HepG2 (cell line): ENCODE measurements at regions not wholly inside any gene's neighbourhood (a gene's known extent, or its start where the extent isn't known, plus 50 kb on each side); places are given as distances from the start of the nearest gene placed in this dataset.

Source experiments
- ATF7 ChIP-seq, 2 experiments: fragments of 450-650 bp in 1 of 2; sonication (generic) in 1 of 2; formaldehyde crosslinking in 1 of 2; IDR thresholded peaks; 2 replicates each; pipeline versions ENCODE4 v1.4.0 to v1.6.1; 2016 to 2020; ENCODE audit warnings: antibody characterized with exemption in 1 of 2, mild to moderate bottlenecking in 1 of 2, missing genetic modification reagents in 1 of 2
- BATF2 ChIP-seq: sonication (generic); formaldehyde crosslinking; IDR thresholded peaks from 2 replicates; pipeline ENCODE4 v1.8.0; 2022; ENCODE audit warnings: mild to moderate bottlenecking, missing genetic modification reagents, moderate library complexity
- CHCHD3 ChIP-seq: sonication (generic); formaldehyde crosslinking; IDR thresholded peaks from 2 replicates; pipeline ENCODE4 v1.8.0; 2022; ENCODE audit warnings: mild to moderate bottlenecking, missing genetic modification reagents, moderate library complexity
- DMTF1 ChIP-seq: sonication (generic); formaldehyde crosslinking; IDR thresholded peaks from 2 replicates; pipeline ENCODE4 v1.4.0; 2020; ENCODE audit warnings: mild to moderate bottlenecking, missing genetic modification reagents
- E2F1 ChIP-seq: sonication (generic); formaldehyde crosslinking; IDR thresholded peaks from 2 replicates; pipeline ENCODE4 v1.5.0; 2020; ENCODE audit warnings: missing genetic modification reagents
- FOXA1 ChIP-seq, 2 experiments: fragments of 450-650 bp in 1 of 2; sonication (generic) in 1 of 2; formaldehyde crosslinking in 1 of 2; IDR thresholded peaks; 2 replicates each; pipeline versions ENCODE4 v1.4.0 to v1.6.1; 2016 to 2020; ENCODE audit warnings: missing genetic modification reagents in 1 of 2
- HBP1 ChIP-seq: IDR thresholded peaks from 2 replicates; pipeline ENCODE4 v1.6.1; 2016; ENCODE audit warnings: low read depth, control low read depth
- JUND ChIP-seq: sonication (generic); formaldehyde crosslinking; IDR thresholded peaks from 2 replicates; pipeline ENCODE4 v1.8.0; 2022; ENCODE audit warnings: mild to moderate bottlenecking, missing genetic modification reagents
- KDM1A ChIP-seq: IDR thresholded peaks from 2 replicates; pipeline ENCODE4 v1.6.1; 2016; ENCODE audit warnings: missing compliant biosample characterization
- KDM6A ChIP-seq: IDR thresholded peaks from 2 replicates; pipeline ENCODE4 v1.6.1; 2016; ENCODE audit warnings: low read depth
- MAF1 ChIP-seq: sonication (generic); formaldehyde crosslinking; IDR thresholded peaks from 2 replicates; pipeline ENCODE4 v1.5.0; 2020; ENCODE audit warnings: missing genetic modification reagents, borderline replicate concordance
- MTF1 ChIP-seq: sonication (generic); formaldehyde crosslinking; IDR thresholded peaks from 2 replicates; pipeline ENCODE4 v1.5.0; 2020; ENCODE audit warnings: missing genetic modification reagents
- SP4 ChIP-seq: sonication (generic); formaldehyde crosslinking; IDR thresholded peaks from 2 replicates; pipeline ENCODE4 v1.8.1; 2023; ENCODE audit warnings: mild to moderate bottlenecking, missing genetic modification reagents
- SSRP1 ChIP-seq: IDR thresholded peaks from 2 replicates; pipeline ENCODE4 v1.6.1; 2016; ENCODE audit warnings: control low read depth
- TAF1 ChIP-seq: sonication (generic); formaldehyde crosslinking; IDR thresholded peaks from 2 replicates; pipeline ENCODE4 v1.4.0; 2020; ENCODE audit warnings: missing genetic modification reagents
- TFDP2 ChIP-seq: sonication (generic); formaldehyde crosslinking; IDR thresholded peaks from 2 replicates; pipeline ENCODE4 v1.4.0; 2020; ENCODE audit warnings: missing genetic modification reagents
- ZNF207 ChIP-seq: fragments of 450-650 bp; IDR thresholded peaks from 2 replicates; pipeline ENCODE4 v1.6.1; 2016; ENCODE audit warnings: antibody characterized with exemption, borderline replicate concordance
- ZNF496 ChIP-seq: sonication (generic); formaldehyde crosslinking; IDR thresholded peaks from 2 replicates; pipeline ENCODE4 v1.8.1; 2023; ENCODE audit warnings: mild to moderate bottlenecking, moderate library complexity, missing genetic modification reagents; ENCODE audit not compliant: insufficient replicate concordance
- ZNF569 ChIP-seq: sonication (generic); formaldehyde crosslinking; IDR thresholded peaks from 2 replicates; pipeline ENCODE4 v1.5.0; 2020; ENCODE audit warnings: mild to moderate bottlenecking, missing genetic modification reagents, moderate library complexity, borderline replicate concordance
- ZNF614 ChIP-seq: IDR thresholded peaks from 2 replicates; pipeline ENCODE4 v1.6.1; 2018; ENCODE audit warnings: missing biosample characterization, missing genetic modification reagents, inconsistent platforms, borderline replicate concordance
- ZNF616 ChIP-seq: sonication (generic); formaldehyde crosslinking; IDR thresholded peaks from 2 replicates; pipeline ENCODE4 v1.5.0; 2020; ENCODE audit warnings: low read depth, mild to moderate bottlenecking, missing genetic modification reagents
- ZNF747 ChIP-seq: sonication (generic); formaldehyde crosslinking; IDR thresholded peaks from 2 replicates; pipeline ENCODE4 v1.8.1; 2023; ENCODE audit warnings: missing genetic modification reagents, mild to moderate bottlenecking, borderline replicate concordance
- ZNF775 ChIP-seq: sonication (generic); formaldehyde crosslinking; IDR thresholded peaks from 2 replicates; pipeline ENCODE4 v1.4.0; 2020; ENCODE audit warnings: missing genetic modification reagents, mild to moderate bottlenecking, moderate library complexity, borderline replicate concordance
- ZNF780A ChIP-seq: sonication (generic); formaldehyde crosslinking; IDR thresholded peaks from 2 replicates; pipeline ENCODE4 v1.8.0; 2022; ENCODE audit warnings: mild to moderate bottlenecking, missing genetic modification reagents, moderate library complexity

GRCh38 chr10:4663162-4663992 is 162.6 kb upstream of the AKR1E2 start (continued):
- TF ChIP-seq ZNF207 (no peak), ZNF569 (no peak), JUND (CRISPR knock-in tag) (peak; percentile 74; the same call in 1 of the 2 replicates), DMTF1 (CRISPR knock-in tag) (no peak), ZNF775 (no peak), KDM6A (CRISPR knock-in tag) (no peak), ZNF616 (CRISPR knock-in tag) (no peak), ZNF496 (CRISPR knock-in tag) (no peak), FOXA1 (IDR thresholded peaks at IDR 0.05) (no peak), FOXA1 (CRISPR knock-in tag; IDR thresholded peaks at IDR 0.05) (peak; percentile 52; the same call in 1 of the 2 replicates), TFDP2 (CRISPR knock-in tag) (no peak), MTF1 (CRISPR knock-in tag) (no peak), ZNF747 (CRISPR knock-in tag) (no peak), CHCHD3 (CRISPR knock-in tag) (no peak), ZNF614 (CRISPR knock-in tag) (0 out of 2 replicates have a peak, but pooled peaks have one; percentile 48), HBP1 (CRISPR knock-in tag) (0 out of 2 replicates have a peak, but pooled peaks have one; percentile 69), TAF1 (CRISPR knock-in tag) (no peak), MAF1 (CRISPR knock-in tag) (no peak), ATF7 (IDR thresholded peaks at IDR 0.05) (no peak), ATF7 (CRISPR knock-in tag; IDR thresholded peaks at IDR 0.05) (no peak), ZNF780A (CRISPR knock-in tag) (no peak), KDM1A (CRISPR knock-in tag) (no peak), BATF2 (CRISPR knock-in tag) (no peak), SP4 (CRISPR knock-in tag) (no peak), E2F1 (no peak), SSRP1 (no peak)
